ENCODE measurements at regions not wholly inside any gene's neighbourhood (a gene's known extent, or its start where the extent isn't known, plus 50 kb on each side); places are given as distances from the start of the nearest gene placed in this dataset.
A peak's percentile ranks its signal among the peaks of the same experiment; 100 is the strongest.

- peak overlapping the region; percentile 63; the same call in 1 of the 2 replicates for H2BK20ac ChIP-seq (ENCODE audit: low read depth, low read length)
- H2AFZ ChIP-seq (replicated peaks; ENCODE audit: low read length, poor library complexity), result no peak overlapping the region
- no peak overlapping the region for H3K4me2 ChIP-seq (ENCODE audit: low read depth, low read length)
- CTCF ChIA-PET, result no interaction called here
- H3K4ac ChIP-seq (ENCODE audit: low read depth, low read length), result peak overlapping the region; percentile 64
- peak overlapping the region; percentile 73; the same call in 1 of the 2 replicates for H4K5ac ChIP-seq (ENCODE audit: low read depth, low read length)
- peak overlapping the region in 1 of 2 experiments; percentile 22; a peak in 2 of 4 replicates for H4K8ac ChIP-seq (ENCODE audit: low read depth in 2 of 2, low read length in 2 of 2)
- H3K27me3 ChIP-seq (ENCODE audit: control insufficient read depth, insufficient read depth, low read length), result no peaks in the 10 kb centered on the region
- peaks cover 4% of the 10 kb centered on the region; the same call in 1 of the 2 replicates for H3K4me1 ChIP-seq (ENCODE audit: control insufficient read depth, insufficient read depth, low read length)
- H2BK5ac ChIP-seq (ENCODE audit: low read depth, low read length, poor library complexity, severe bottlenecking), result peak overlapping the region; percentile 77
- peak overlapping the region; percentile 40; the same call in 1 of the 2 replicates for H4K91ac ChIP-seq (ENCODE audit: insufficient read depth, low read depth, low read length)
- ATAC-seq (ENCODE audit: low read depth) (peak; percentile 78), DNase-seq (peak; percentile 90)
- no CpG with 5 or more reads among the region's 2 CpGs for WGBS, 2 experiments (ENCODE audit: extremely low coverage in 2 of 2, insufficient read length in 1 of 2)
- H2BK120ac ChIP-seq (ENCODE audit: low read depth, low read length), result peak overlapping the region; percentile 73; the same call in 1 of the 2 replicates
- H4K20me1 ChIP-seq (ENCODE audit: insufficient read depth, low read length), result no peaks in the 10 kb centered on the region
- peak overlapping the region; percentile 85; the same call in 1 of the 2 replicates for H3K18ac ChIP-seq (ENCODE audit: low read depth, low read length)
- TF ChIP-seq BHLHE40 (IDR thresholded peaks at IDR 0.05; ENCODE audit: low read depth, low read length), result peak; percentile 18; the same call in 1 of the 2 replicates
- TF ChIP-seq RAD21 (IDR thresholded peaks at IDR 0.05; ENCODE audit: low read length), result no peak
- TF ChIP-seq CEBPB (IDR thresholded peaks at IDR 0.05; ENCODE audit: low read depth, low read length), result peak; percentile 85
- TF ChIP-seq FOS (IDR thresholded peaks at IDR 0.05; ENCODE audit: low read depth, low read length), result peak; percentile 77; the same call in 1 of the 2 replicates
- 0 out of 3 replicates have a peak overlapping the region, but pooled peaks have one; percentile 10 for H2BK15ac ChIP-seq (ENCODE audit: low read depth, low read length)
- no peak overlapping the region for H2AK9ac ChIP-seq (replicated peaks; ENCODE audit: low read depth, low read length, poor library complexity)
- H2AK5ac ChIP-seq (ENCODE audit: low read depth, low read length), result no peak overlapping the region
- H3K14ac ChIP-seq (replicated peaks; ENCODE audit: low read depth, low read length), result peak overlapping the region; percentile 63; the same call in 1 of the 2 replicates
- intact Hi-C loops (cut with micrococcal nuclease) (no loop called here), in situ Hi-C loops (cut with MboI; ENCODE audit: low sequenced_read_pairs) (no loop called here), dilution Hi-C loops (cut with HindIII; ENCODE audit: low sequenced_read_pairs, unreplicated experiment) (no loop called here)
- no peak overlapping the region for H3K23ac ChIP-seq (ENCODE audit: low read depth, low read length)
- H3K4me3 ChIP-seq (ENCODE audit: insufficient read depth, low read depth, low read length), result no peak overlapping the region
- H3K56ac ChIP-seq (ENCODE audit: extremely low read depth, insufficient read depth, low read length), result no peak overlapping the region
- H3K9ac ChIP-seq (ENCODE audit: low read depth, low read length), result no peak overlapping the region
- peak overlapping the region; percentile 51; the same call in 1 of the 2 replicates for H3K27ac ChIP-seq (ENCODE audit: insufficient read depth, low read length)
- no TSS peak for BruUV-seq (replicated peaks)
- H3K9me3 ChIP-seq (ENCODE audit: control insufficient read depth, insufficient read depth, low read length), result 0 out of 2 replicates have a peak, but pooled peaks cover 2% of the 10 kb centered on the region
- POLR2A ChIA-PET (ENCODE audit: unreplicated experiment), result no interaction called here
- H3K36me3 ChIP-seq (ENCODE audit: control insufficient read depth, insufficient read depth, low read length), result no peaks in the 10 kb centered on the region
- no peaks in the 10 kb centered on the region for H3K79me1 ChIP-seq (ENCODE audit: low read depth in 1 of 2, low read length in 2 of 2)
- H3K9me1 ChIP-seq (ENCODE audit: insufficient read depth, low read length), result no peaks in the 10 kb centered on the region
These were observed 266.3 kb upstream of the NOCT start for GRCh38 chr4:138749303-138749702.
